HG03103 (cell line): ENCODE measurements at regions not wholly inside any gene's neighbourhood (a gene's known extent, or its start where the extent isn't known, plus 50 kb on each side); places are given as distances from the start of the nearest gene placed in this dataset.
"Not testable (repeated sequence)": the region's sequence is repeated elsewhere in the genome, so short reads cannot be mapped to it uniquely, and the experiment has no call there.

ENCODE experiments used
- ATAC-seq: cut with Tn5 transposase; IDR thresholded peaks from one replicate; pipeline ENCODE4 v1.9.1; 2021; ENCODE audit warnings: low read depth; ENCODE audit not compliant: unreplicated experiment

DNA sequence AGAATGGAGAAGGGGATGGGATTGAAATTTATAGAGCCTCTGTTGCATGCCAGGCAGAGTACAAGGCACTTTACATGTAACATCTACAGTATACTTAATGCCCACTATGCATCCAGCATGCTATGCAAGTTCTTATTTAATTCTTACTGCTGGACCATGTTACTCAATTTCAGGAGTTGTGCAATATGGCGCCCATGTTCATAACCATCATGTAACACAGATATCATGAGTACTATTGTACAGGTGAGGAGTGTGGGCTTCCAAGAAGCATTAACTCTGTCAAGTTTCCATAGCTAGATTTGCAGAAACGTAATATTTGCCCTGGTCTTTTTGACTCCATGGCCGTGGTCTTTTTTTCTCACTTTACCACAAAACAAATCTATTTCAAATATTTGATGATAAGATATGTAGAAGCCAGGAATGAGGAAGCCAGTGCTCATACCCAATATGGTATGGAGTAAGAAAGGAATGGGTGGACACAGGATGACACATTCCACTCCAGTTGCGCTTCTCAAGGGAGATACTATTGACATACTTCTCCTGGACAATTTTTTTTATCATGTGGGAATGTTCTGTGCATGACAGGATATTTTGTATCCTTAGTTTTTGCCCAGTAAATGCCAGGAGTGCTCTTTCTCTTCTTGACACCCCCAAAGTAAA, 191.8 kb downstream of the C12orf75 start:
- no peak for ATAC-seq

DNA sequence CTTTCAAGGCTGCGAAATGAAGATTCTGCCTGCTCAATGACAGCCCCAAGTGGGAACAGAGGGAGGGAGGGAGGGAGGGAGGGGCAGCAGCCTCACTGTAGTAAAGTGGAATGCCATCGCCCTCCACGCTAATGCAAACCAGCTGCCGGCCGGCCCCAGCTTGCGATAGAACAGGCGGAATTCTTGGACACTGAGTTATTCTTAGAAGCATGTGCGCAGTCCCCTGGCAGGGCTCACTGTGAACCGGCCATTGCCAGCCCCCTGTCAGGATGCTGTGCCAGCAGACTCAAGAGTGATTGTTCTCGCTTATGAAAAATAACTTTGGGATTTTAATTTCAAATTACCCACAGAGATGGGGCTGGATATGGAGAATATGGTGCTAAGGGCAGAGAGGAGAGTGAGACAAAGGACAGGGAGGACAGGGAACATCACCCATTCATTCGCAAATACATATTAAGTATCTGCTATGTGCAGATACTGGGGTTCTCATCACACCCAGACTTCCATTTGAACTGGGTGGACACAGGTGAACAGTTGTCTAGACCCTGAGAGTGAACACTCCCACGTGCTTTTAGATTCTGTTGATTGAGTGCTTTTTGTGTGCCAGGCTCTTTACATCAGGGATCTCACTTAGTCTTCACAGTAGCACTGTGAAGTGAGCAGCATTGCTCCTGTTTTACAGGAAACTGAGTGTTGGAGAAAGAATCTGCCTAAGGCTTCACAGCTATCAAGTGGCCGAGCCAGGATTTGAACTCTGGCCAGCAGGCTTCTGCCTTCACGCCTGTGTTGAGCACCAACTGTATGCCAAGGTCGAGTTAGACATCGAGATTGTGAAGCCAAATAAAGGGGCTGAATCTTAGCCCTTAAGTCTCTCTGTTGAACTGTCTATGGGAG, 192.9 kb downstream of the C12orf75 start:
- no peak for ATAC-seq

- no peak for ATAC-seq
Measured at GRCh38 chr12:105524961-105525360, 194.5 kb downstream of the C12orf75 start.

- no peak for ATAC-seq
Measured at GRCh38 chr12:105534068-105534467, 203.6 kb downstream of the C12orf75 start.

GRCh38 chr12:105535033-105535432, 204.5 kb downstream of the C12orf75 start:
- not testable (repeated sequence) for ATAC-seq

DNA sequence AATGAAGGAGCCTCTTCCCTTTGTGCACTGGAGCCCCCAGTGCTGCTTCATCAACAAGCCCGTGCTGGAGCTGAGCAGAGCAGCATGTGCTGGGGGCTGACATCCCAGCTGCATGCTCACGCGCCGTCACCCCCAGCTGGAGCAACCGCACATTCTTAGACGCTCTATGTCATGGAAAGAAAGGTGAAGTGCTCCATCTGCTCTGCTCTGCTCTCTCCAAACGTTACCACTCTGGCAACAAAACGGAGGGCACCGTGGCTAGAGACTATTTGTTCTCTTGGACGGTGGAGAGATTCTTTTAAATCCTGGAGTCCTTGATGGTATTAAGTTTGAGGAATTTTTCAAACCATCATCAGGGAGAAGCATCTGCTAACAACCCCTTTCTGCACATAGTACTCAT, 208.4 kb downstream of the C12orf75 start:
- no peak for ATAC-seq

DNA sequence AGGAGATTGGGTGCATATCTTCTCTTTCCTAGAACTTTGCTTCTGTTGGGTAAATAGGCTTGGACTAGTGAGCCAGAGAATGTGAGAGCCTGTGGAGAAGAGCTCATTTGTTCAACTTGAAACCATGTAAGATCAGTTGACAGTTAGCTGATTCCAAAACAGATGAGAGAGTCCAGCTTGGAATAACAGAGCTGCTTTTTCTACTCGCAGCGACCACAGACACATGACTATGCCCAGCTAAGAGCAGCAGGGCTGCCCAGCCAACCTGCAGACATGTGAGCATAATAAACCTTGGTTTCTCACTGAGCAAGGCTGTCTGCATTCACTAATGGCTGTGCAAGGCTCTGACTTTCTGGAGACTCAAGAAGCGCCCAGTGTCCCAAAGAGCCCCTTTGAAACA, 209.2 kb downstream of the C12orf75 start:
- ATAC-seq, result no peak

DNA sequence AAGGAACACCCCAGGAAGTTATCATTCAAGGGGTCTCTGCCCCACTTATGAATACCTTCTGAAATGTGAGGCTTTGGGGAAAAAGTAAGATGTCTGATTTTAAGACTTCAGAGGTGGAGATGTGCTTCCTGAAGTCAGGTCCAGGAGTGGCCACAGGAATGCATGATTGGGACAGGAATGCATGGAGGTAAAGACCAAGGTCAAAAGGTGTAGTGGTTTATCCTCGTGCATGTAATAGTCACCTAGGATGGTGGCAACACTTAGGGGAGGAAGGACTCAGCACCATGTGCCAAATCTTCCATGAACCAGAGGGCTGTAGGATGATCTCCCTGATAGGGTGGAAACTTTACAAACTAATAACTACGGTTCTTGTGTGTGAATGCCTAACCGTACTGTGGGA, 217.3 kb downstream of the C12orf75 start:
- ATAC-seq, result no peak

GRCh38 chr12:105548626-105549025, 218.1 kb downstream of the C12orf75 start:
- ATAC-seq, result no peak

- ATAC-seq, result no peak
Measured at GRCh38 chr12:105552056-105552455, 221.6 kb downstream of the C12orf75 start.

- ATAC-seq, result no peak
Measured at GRCh38 chr12:105554223-105554678, 223.8 kb downstream of the C12orf75 start.

- no peak for ATAC-seq
Measured at GRCh38 chr12:105554856-105555255, 224.4 kb downstream of the C12orf75 start.

GRCh38 chr12:105555556-105556295, 225.2 kb downstream of the C12orf75 start:
- ATAC-seq, result no peak

- ATAC-seq, result no peak
Measured at GRCh38 chr12:105559310-105559709, 228.8 kb downstream of the C12orf75 start.

DNA sequence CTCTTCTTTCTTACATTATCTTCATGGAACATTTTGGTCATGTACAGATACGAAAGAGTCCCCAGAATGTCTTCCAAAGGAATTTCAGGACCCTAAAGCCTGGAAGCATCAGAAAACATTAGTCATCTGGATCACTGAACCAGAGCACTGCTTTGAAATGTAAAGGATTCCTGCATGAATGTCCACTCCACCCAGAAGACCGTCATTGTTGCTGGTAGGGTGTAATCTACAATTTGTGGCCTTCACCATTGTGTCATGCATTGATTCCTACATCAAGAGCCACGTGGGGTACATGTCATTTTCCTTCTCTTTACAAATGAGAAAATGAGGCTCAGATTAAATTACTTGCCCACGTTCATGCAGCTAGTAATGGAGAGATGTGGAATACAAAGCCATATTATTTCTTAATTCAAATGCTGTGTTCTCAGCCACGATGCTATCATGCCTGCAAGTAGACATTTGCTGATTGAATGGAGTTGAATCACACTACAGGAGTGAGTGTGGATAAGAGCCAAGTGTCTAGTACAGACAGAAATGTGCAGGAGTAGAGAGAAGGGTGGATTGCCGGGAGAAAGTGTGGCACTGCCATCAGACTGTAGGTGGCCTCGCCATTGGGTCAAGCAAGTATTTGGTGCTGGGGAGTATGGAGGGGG, 231.2 kb downstream of the C12orf75 start:
- no peak for ATAC-seq

- ATAC-seq, result no peak
Measured at GRCh38 chr12:105562199-105562971, 231.9 kb downstream of the C12orf75 start.

GRCh38 chr12:105567061-105567460, 236.6 kb downstream of the C12orf75 start:
- ATAC-seq, result no peak

GRCh38 chr12:105569886-105570285, 239.4 kb downstream of the C12orf75 start:
- no peak for ATAC-seq

GRCh38 chr12:105570944-105571343, 240.5 kb downstream of the C12orf75 start:
- ATAC-seq, result no peak

- no peak for ATAC-seq
Measured at GRCh38 chr12:105573574-105573973, 243.1 kb downstream of the C12orf75 start.
